GM23338 (cell line): ENCODE measurements at regions not wholly inside any gene's neighbourhood (a gene's known extent, or its start where the extent isn't known, plus 50 kb on each side); places are given as distances from the start of the nearest gene placed in this dataset.

Source experiments
- CREB1 ChIP-seq: fragments of 250-450 bp; sonication (Bioruptor Pico); IDR thresholded peaks from 2 replicates; pipeline ENCODE4 v1.5.0; 2020; ENCODE audit warnings: low read depth, mild to moderate bottlenecking, moderate library complexity
- EZH2 ChIP-seq: fragments of 200-600 bp; sonication (generic); IDR thresholded peaks from one replicate; pipeline ENCODE4 v1.8.0; 2017; ENCODE audit warnings: antibody characterized with exemption, mild to moderate bottlenecking, low read depth; ENCODE audit not compliant: unreplicated experiment
- EZH2phosphoT487 ChIP-seq: fragments of 200-600 bp; sonication (generic); IDR thresholded peaks from one replicate; pipeline ENCODE4 v1.8.1; 2018; ENCODE audit warnings: antibody characterized with exemption; ENCODE audit not compliant: unreplicated experiment
- NANOG ChIP-seq: IDR thresholded peaks from 2 replicates; pipeline ENCODE4 v1.6.1; 2016; ENCODE audit warnings: antibody characterized with exemption, borderline replicate concordance
- POLR2AphosphoS5 ChIP-seq: IDR thresholded peaks from 2 replicates; pipeline ENCODE4 v1.6.1; 2016; ENCODE audit warnings: antibody characterized with exemption, low read depth
- ZNF331 ChIP-seq: fragments of 250-450 bp; sonication (Bioruptor Pico); IDR thresholded peaks from 2 replicates; pipeline ENCODE4 v1.5.0; 2020; ENCODE audit warnings: low read depth, mild to moderate bottlenecking, moderate library complexity
- TF ChIP-seq, protein P1 (sequence below), 2 experiments: fragments of 200-600 bp in 1 of 2; sonication (generic) in 1 of 2; conservative IDR thresholded peaks; 2 replicates each; pipeline versions ENCODE4 v1.5.1 to v1.6.1; 2016 to 2017; ENCODE audit warnings: antibody characterized with exemption in 2 of 2, low read depth in 2 of 2, mild to moderate bottlenecking in 2 of 2, moderate library complexity in 1 of 2
- TF ChIP-seq, protein P2 (sequence below): IDR thresholded peaks from one replicate; pipeline ENCODE4 v1.6.1; 2018; ENCODE audit warnings: antibody characterized with exemption; ENCODE audit not compliant: unreplicated experiment

DNA sequence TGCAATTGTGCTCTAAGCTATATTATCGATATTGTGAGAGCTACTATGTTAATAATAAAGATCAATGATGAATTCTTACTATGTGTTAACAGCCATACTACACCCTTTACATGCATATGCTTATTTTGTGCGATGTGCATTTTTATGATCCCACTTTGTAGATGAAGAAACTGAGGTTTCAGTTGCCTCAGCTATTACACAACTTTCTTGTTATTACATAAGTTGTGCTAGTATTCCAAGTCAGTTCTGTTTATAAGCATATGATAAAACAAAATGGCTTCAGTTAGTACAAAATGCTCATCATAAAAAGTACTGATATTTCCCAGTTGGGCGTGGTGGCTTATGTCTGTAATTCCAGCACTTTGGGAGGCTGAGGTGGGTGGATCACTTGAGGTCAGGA lies 471.5 kb upstream of the DCN start:
- TF ChIP-seq, protein P1, sequence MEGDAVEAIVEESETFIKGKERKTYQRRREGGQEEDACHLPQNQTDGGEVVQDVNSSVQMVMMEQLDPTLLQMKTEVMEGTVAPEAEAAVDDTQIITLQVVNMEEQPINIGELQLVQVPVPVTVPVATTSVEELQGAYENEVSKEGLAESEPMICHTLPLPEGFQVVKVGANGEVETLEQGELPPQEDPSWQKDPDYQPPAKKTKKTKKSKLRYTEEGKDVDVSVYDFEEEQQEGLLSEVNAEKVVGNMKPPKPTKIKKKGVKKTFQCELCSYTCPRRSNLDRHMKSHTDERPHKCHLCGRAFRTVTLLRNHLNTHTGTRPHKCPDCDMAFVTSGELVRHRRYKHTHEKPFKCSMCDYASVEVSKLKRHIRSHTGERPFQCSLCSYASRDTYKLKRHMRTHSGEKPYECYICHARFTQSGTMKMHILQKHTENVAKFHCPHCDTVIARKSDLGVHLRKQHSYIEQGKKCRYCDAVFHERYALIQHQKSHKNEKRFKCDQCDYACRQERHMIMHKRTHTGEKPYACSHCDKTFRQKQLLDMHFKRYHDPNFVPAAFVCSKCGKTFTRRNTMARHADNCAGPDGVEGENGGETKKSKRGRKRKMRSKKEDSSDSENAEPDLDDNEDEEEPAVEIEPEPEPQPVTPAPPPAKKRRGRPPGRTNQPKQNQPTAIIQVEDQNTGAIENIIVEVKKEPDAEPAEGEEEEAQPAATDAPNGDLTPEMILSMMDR (conservative IDR thresholded peaks at IDR 0.05; ENCODE audit: low read depth in 2 of 2), result no peak
- TF ChIP-seq ZNF331 (CRISPR knock-in tag), result no peak
- TF ChIP-seq, protein P2, sequence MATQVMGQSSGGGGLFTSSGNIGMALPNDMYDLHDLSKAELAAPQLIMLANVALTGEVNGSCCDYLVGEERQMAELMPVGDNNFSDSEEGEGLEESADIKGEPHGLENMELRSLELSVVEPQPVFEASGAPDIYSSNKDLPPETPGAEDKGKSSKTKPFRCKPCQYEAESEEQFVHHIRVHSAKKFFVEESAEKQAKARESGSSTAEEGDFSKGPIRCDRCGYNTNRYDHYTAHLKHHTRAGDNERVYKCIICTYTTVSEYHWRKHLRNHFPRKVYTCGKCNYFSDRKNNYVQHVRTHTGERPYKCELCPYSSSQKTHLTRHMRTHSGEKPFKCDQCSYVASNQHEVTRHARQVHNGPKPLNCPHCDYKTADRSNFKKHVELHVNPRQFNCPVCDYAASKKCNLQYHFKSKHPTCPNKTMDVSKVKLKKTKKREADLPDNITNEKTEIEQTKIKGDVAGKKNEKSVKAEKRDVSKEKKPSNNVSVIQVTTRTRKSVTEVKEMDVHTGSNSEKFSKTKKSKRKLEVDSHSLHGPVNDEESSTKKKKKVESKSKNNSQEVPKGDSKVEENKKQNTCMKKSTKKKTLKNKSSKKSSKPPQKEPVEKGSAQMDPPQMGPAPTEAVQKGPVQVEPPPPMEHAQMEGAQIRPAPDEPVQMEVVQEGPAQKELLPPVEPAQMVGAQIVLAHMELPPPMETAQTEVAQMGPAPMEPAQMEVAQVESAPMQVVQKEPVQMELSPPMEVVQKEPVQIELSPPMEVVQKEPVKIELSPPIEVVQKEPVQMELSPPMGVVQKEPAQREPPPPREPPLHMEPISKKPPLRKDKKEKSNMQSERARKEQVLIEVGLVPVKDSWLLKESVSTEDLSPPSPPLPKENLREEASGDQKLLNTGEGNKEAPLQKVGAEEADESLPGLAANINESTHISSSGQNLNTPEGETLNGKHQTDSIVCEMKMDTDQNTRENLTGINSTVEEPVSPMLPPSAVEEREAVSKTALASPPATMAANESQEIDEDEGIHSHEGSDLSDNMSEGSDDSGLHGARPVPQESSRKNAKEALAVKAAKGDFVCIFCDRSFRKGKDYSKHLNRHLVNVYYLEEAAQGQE, result no peak
- no peak for TF ChIP-seq CREB1
- no peak for TF ChIP-seq EZH2
- no peak for TF ChIP-seq EZH2phosphoT487
- TF ChIP-seq POLR2AphosphoS5, result no peak
- no peak for TF ChIP-seq NANOG
